ENCODE measurements at regions not wholly inside any gene's neighbourhood (a gene's known extent, or its start where the extent isn't known, plus 50 kb on each side); places are given as distances from the start of the nearest gene placed in this dataset.

GRCh38 chr7:142412551-142413193 lies 154.8 kb upstream of the PRSS58 start:
- TF ChIP-seq CTCF (conservative IDR thresholded peaks at IDR 0.05) (peak; percentile 90), EZH2 (IDR thresholded peaks at IDR 0.05; ENCODE audit: low read depth) (no peak)

All from PC-9 (cell line).